HEK293 (cell line): ENCODE measurements at regions not wholly inside any gene's neighbourhood (a gene's known extent, or its start where the extent isn't known, plus 50 kb on each side); places are given as distances from the start of the nearest gene placed in this dataset.

Source experiments
- CTCF ChIA-PET: fragments of 350-600 bp; formaldehyde crosslinking; extraction: SDS; loops from one replicate; lab custom pipeline; 2021; ENCODE audit warnings: antibody characterized with exemption; lab: Yijun Ruan, JAX
- POLR2A ChIA-PET: fragments of 300-600 bp; formaldehyde crosslinking; extraction: SDS; loops from one replicate; lab custom pipeline; 2020; ENCODE audit warnings: antibody characterized with exemption, inconsistent platforms; lab: Yijun Ruan, JAX
- H3K27ac ChIP-seq: fragments of 200-500 bp; sonication (Bioruptor generic); 2 replicates; pipeline ENCODE4 v1.5.1; 2014; ENCODE audit warnings: low read depth, low read length, control low read depth, inconsistent platforms; ENCODE audit errors: extremely low read depth
- H3K36me3 ChIP-seq, 2 experiments: fragments of 200-500 bp in 1 of 2; sonication (Bioruptor generic) in 1 of 2; 1 replicate in 1 of 2; 2 replicates in 1 of 2; pipeline ENCODE4 v1.5.1; 2014 to 2017; ENCODE audit warnings: inconsistent platforms in 2 of 2, low read length in 2 of 2; ENCODE audit not compliant: control insufficient read depth in 2 of 2, insufficient read depth in 1 of 2
- H3K4me1 ChIP-seq: fragments of 200-500 bp; sonication (Bioruptor generic); 2 replicates; pipeline ENCODE4 v1.5.1; 2014; ENCODE audit warnings: mild to moderate bottlenecking, low read length, inconsistent platforms; ENCODE audit not compliant: control insufficient read depth, insufficient read depth
- H3K4me3 ChIP-seq: 2 replicates; pipeline ENCODE4 v1.5.1; 2011; ENCODE audit warnings: low read depth, mild to moderate bottlenecking, control low read depth, low read length, moderate library complexity
- H3K9me3 ChIP-seq: fragments of 200-500 bp; sonication (Bioruptor generic); 2 replicates; pipeline ENCODE4 v1.5.1; 2014; ENCODE audit warnings: low read depth, low read length, inconsistent platforms; ENCODE audit not compliant: control insufficient read depth, insufficient read depth
- EGR2 ChIP-seq: fragments of 450-650 bp; formaldehyde crosslinking; IDR thresholded peaks from 2 replicates; pipeline ENCODE4 v1.5.1; 2016; ENCODE audit warnings: low read depth, missing biosample characterization, missing genetic modification characterization
- GLIS2 ChIP-seq: fragments of 450-650 bp; formaldehyde crosslinking; IDR thresholded peaks from 2 replicates; pipeline ENCODE4 v1.5.1; 2016; ENCODE audit warnings: missing biosample characterization, missing genetic modification characterization
- SP3 ChIP-seq: fragments of 450-650 bp; formaldehyde crosslinking; IDR thresholded peaks from 2 replicates; pipeline ENCODE4 v1.5.1; 2016; ENCODE audit warnings: missing biosample characterization, missing genetic modification characterization
- WT1 ChIP-seq: fragments of 450-650 bp; formaldehyde crosslinking; IDR thresholded peaks from 2 replicates; pipeline ENCODE4 v1.5.1; 2016; ENCODE audit warnings: missing biosample characterization, missing genetic modification characterization
- ZBTB10 ChIP-seq: fragments of 450-650 bp; formaldehyde crosslinking; IDR thresholded peaks from 2 replicates; pipeline ENCODE4 v1.5.1; 2016; ENCODE audit warnings: missing biosample characterization, missing genetic modification characterization
- ZBTB17 ChIP-seq: fragments of 450-650 bp; formaldehyde crosslinking; IDR thresholded peaks from 2 replicates; pipeline ENCODE4 v1.5.1; 2016; ENCODE audit warnings: missing biosample characterization, missing genetic modification characterization
- ZBTB48 ChIP-seq: fragments of 450-650 bp; formaldehyde crosslinking; IDR thresholded peaks from 2 replicates; pipeline ENCODE4 v1.5.1; 2016; ENCODE audit warnings: missing biosample characterization, missing genetic modification characterization
- ZFP69B ChIP-seq: fragments of 450-650 bp; formaldehyde crosslinking; IDR thresholded peaks from 2 replicates; pipeline ENCODE4 v1.5.1; 2016; ENCODE audit warnings: missing biosample characterization, missing genetic modification characterization
- ZNF2 ChIP-seq: fragments of 450-650 bp; formaldehyde crosslinking; IDR thresholded peaks from 2 replicates; pipeline ENCODE4 v1.5.1; 2016; ENCODE audit warnings: missing biosample characterization, missing genetic modification characterization
- ZNF223 ChIP-seq: fragments of 450-650 bp; formaldehyde crosslinking; IDR thresholded peaks from 2 replicates; pipeline ENCODE4 v1.5.1; 2016; ENCODE audit warnings: missing biosample characterization, missing genetic modification characterization
- ZNF23 ChIP-seq: fragments of 450-650 bp; formaldehyde crosslinking; IDR thresholded peaks from 2 replicates; pipeline ENCODE4 v1.5.1; 2016; ENCODE audit warnings: missing biosample characterization, missing genetic modification characterization, borderline replicate concordance
- ZNF530 ChIP-seq: fragments of 450-650 bp; formaldehyde crosslinking; IDR thresholded peaks from 2 replicates; pipeline ENCODE4 v1.5.1; 2016; ENCODE audit warnings: low read depth, missing biosample characterization, missing genetic modification characterization
- ZNF677 ChIP-seq: fragments of 450-650 bp; IDR thresholded peaks from 2 replicates; pipeline ENCODE4 v1.5.0; 2018; ENCODE audit warnings: missing biosample characterization, mild to moderate bottlenecking, missing genetic modification characterization, moderate library complexity
- ZXDB ChIP-seq: fragments of 450-650 bp; formaldehyde crosslinking; IDR thresholded peaks from 2 replicates; pipeline ENCODE4 v1.5.1; 2016; ENCODE audit warnings: missing biosample characterization, missing genetic modification characterization
- TF ChIP-seq, protein P1 (sequence below): fragments of 450-650 bp; formaldehyde crosslinking; IDR thresholded peaks from 2 replicates; pipeline ENCODE4 v1.5.1; 2016; ENCODE audit warnings: missing biosample characterization, missing genetic modification characterization
- TF ChIP-seq, protein P2 (sequence below): sonication (generic); formaldehyde crosslinking; IDR thresholded peaks from 2 replicates; pipeline ENCODE4 v1.8.1; 2022; ENCODE audit warnings: mild to moderate bottlenecking, moderate library complexity, missing genetic modification reagents
- TF ChIP-seq, protein P3 (sequence below): fragments of 450-650 bp; formaldehyde crosslinking; IDR thresholded peaks from 2 replicates; pipeline ENCODE4 v1.5.1; 2017; ENCODE audit warnings: missing biosample characterization, missing genetic modification characterization

DNA sequence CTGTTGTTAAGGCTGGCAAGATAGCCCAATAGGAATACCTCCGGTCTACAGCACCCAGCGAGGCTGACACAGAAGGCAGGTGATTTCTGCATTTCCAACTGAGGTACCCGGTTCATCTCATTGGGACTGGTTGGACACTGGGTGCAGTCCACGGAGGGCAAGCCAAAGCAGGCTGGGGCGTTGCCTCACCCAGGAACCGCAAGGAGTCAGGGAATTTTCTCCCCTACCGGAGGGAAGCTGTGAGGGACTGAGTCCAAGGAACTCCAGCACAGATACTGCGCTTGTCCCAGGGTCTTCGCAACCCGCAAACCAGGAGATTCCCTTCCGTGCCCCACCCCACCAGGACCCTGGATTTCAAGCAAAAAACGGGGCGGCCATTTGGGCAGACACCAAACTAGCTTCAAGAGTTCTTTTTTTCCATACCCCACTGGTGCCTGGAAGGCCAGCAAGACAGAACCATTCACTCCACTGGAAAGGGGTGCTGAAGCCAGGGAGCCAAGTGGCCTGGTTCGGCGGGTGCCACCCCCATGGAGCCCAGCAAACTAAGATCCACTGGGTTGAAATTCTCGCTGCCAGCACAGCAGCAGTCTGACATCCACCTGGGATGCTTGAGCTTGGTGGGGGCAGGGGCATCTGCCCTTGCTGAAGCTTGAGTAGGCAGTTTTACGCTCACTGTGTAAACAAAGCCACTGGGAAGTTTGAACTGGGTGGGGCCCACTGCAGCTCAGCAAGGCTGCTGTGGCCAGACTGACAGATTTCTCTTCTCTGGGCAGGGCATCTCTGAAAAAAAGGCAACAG, 647.2 kb downstream of the BNC2 start (continued):
- TF ChIP-seq, protein P1, sequence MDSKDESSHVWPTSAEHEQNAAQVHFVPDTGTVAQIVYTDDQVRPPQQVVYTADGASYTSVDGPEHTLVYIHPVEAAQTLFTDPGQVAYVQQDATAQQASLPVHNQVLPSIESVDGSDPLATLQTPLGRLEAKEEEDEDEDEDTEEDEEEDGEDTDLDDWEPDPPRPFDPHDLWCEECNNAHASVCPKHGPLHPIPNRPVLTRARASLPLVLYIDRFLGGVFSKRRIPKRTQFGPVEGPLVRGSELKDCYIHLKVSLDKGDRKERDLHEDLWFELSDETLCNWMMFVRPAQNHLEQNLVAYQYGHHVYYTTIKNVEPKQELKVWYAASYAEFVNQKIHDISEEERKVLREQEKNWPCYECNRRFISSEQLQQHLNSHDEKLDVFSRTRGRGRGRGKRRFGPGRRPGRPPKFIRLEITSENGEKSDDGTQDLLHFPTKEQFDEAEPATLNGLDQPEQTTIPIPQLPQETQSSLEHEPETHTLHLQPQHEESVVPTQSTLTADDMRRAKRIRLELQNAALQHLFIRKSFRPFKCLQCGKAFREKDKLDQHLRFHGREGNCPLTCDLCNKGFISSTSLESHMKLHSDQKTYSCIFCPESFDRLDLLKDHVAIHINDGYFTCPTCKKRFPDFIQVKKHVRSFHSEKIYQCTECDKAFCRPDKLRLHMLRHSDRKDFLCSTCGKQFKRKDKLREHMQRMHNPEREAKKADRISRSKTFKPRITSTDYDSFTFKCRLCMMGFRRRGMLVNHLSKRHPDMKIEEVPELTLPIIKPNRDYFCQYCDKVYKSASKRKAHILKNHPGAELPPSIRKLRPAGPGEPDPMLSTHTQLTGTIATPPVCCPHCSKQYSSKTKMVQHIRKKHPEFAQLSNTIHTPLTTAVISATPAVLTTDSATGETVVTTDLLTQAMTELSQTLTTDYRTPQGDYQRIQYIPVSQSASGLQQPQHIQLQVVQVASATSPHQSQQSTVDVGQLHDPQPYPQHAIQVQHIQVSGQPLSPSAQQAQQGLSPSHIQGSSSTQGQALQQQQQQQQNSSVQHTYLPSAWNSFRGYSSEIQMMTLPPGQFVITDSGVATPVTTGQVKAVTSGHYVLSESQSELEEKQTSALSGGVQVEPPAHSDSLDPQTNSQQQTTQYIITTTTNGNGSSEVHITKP, result peak; percentile 81
- peak; percentile 89 for TF ChIP-seq ZFP69B (tag by site-specific recombination)
- no peak for TF ChIP-seq ZNF677
- TF ChIP-seq, protein P2, sequence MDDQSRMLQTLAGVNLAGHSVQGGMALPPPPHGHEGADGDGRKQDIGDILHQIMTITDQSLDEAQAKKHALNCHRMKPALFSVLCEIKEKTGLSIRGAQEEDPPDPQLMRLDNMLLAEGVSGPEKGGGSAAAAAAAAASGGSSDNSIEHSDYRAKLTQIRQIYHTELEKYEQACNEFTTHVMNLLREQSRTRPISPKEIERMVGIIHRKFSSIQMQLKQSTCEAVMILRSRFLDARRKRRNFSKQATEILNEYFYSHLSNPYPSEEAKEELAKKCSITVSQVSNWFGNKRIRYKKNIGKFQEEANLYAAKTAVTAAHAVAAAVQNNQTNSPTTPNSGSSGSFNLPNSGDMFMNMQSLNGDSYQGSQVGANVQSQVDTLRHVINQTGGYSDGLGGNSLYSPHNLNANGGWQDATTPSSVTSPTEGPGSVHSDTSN (CRISPR knock-in tag), result no peak
- TF ChIP-seq, all 188 proteins: peak for 6

DNA sequence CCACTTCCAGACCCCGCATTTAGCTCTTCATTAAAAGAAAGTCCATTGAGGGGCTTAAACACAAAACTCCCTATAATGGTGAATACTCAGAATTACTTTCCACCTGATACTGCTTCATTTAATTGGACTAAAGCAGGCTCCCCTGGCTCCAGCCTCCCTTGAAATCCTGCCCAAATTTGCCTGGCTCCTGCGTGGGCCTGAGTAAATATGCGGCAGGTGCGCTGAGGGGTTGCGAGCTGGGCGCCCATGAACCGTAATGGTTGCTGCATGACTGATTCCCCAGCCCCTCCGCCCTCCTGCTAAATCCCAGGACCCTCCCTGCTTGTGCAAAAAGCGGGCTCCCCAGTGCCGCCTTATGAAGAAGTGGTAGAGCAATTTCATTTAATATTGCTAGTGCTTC, 639.7 kb downstream of the BNC2 start:
- Histone ChIP-seq H3K27ac (no peak overlapping the region), H3K9me3 (no peaks in the 10 kb centered on the region), H3K36me3 (no peaks in the 10 kb centered on the region), H3K4me1 (no peaks in the 10 kb centered on the region), H3K4me3 (no peak overlapping the region)
- TF ChIP-seq ZBTB10 (tag by site-specific recombination), result no peak
- TF ChIP-seq ZNF223, result no peak
- no peak for TF ChIP-seq ZXDB (tag by site-specific recombination)
- no peak for TF ChIP-seq SP3 (tag by site-specific recombination)
- no peak for TF ChIP-seq WT1 (tag by site-specific recombination)
- no peak for TF ChIP-seq ZNF2 (tag by site-specific recombination)
- TF ChIP-seq ZBTB48, result no peak
- no peak for TF ChIP-seq ZBTB17 (tag by site-specific recombination)
- TF ChIP-seq, protein P3, sequence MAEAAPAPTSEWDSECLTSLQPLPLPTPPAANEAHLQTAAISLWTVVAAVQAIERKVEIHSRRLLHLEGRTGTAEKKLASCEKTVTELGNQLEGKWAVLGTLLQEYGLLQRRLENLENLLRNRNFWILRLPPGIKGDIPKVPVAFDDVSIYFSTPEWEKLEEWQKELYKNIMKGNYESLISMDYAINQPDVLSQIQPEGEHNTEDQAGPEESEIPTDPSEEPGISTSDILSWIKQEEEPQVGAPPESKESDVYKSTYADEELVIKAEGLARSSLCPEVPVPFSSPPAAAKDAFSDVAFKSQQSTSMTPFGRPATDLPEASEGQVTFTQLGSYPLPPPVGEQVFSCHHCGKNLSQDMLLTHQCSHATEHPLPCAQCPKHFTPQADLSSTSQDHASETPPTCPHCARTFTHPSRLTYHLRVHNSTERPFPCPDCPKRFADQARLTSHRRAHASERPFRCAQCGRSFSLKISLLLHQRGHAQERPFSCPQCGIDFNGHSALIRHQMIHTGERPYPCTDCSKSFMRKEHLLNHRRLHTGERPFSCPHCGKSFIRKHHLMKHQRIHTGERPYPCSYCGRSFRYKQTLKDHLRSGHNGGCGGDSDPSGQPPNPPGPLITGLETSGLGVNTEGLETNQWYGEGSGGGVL (tag by site-specific recombination), result no peak
- TF ChIP-seq, protein P2 (CRISPR knock-in tag), result no peak
- TF ChIP-seq EGR2, result no peak
- no peak for TF ChIP-seq GLIS2
- TF ChIP-seq ZNF23 (tag by site-specific recombination), result no peak
- no peak for TF ChIP-seq ZNF530 (tag by site-specific recombination)
- ChIA-PET POLR2A (no interaction called here), CTCF (interaction anchor here (0.7 to 1.0 kb wide), 2 partner anchors 36 to 94 kb away, joined by 3 to 5 read pairs; no protein-coding TSS in a partner anchor)
